ENCODE measurements at regions not wholly inside any gene's neighbourhood (a gene's known extent, or its start where the extent isn't known, plus 50 kb on each side); places are given as distances from the start of the nearest gene placed in this dataset.

GRCh38 chr10:84049645-84050011 is 89.7 kb upstream of the GHITM start:
- Histone ChIP-seq H4K20me1 (ENCODE audit: insufficient read depth) (no peaks in the 10 kb centered on the region), H3K27ac (no peak overlapping the region), H3K36me3 (ENCODE audit: insufficient read depth) (no peaks in the 10 kb centered on the region), H3K4me3 (IDR thresholded peaks at IDR 0.05; ENCODE audit: insufficient read depth, low read depth, low read length) (no peak overlapping the region), H3K4me1 (ENCODE audit: low read depth, poor library complexity, severe bottlenecking) (no peaks in the 10 kb centered on the region), H3K4me2 (no peak overlapping the region), H3K79me2 (ENCODE audit: insufficient read depth, low read depth) (no peaks in the 10 kb centered on the region), H3K9ac (no peak overlapping the region), H2AFZ (ENCODE audit: low read depth) (no peak overlapping the region), H3K27me3 (ENCODE audit: insufficient read depth, low read depth) (no peaks in the 10 kb centered on the region)
- TF ChIP-seq CTCF (conservative IDR thresholded peaks at IDR 0.05; ENCODE audit: low read depth, low read length), result no peak

GRCh38 chr10:84053626-84054025 is 85.7 kb upstream of the GHITM start:
- no peak overlapping the region for H3K4me2 ChIP-seq
- no peaks in the 10 kb centered on the region for H3K79me2 ChIP-seq (ENCODE audit: insufficient read depth, low read depth)
- H4K20me1 ChIP-seq (ENCODE audit: insufficient read depth), result no peaks in the 10 kb centered on the region
- H3K27me3 ChIP-seq (ENCODE audit: insufficient read depth, low read depth), result no peaks in the 10 kb centered on the region
- H3K27ac ChIP-seq, result no peak overlapping the region
- H3K4me1 ChIP-seq (ENCODE audit: low read depth, poor library complexity, severe bottlenecking), result no peaks in the 10 kb centered on the region
- TF ChIP-seq CTCF (conservative IDR thresholded peaks at IDR 0.05; ENCODE audit: low read depth, low read length), result no peak
- H3K36me3 ChIP-seq (ENCODE audit: insufficient read depth), result no peaks in the 10 kb centered on the region
- no peak overlapping the region for H2AFZ ChIP-seq (ENCODE audit: low read depth)
- H3K9ac ChIP-seq, result no peak overlapping the region
- H3K4me3 ChIP-seq (IDR thresholded peaks at IDR 0.05; ENCODE audit: insufficient read depth, low read depth, low read length), result no peak overlapping the region

- Histone ChIP-seq H2AFZ (ENCODE audit: low read depth) (no peak overlapping the region), H3K4me2 (no peak overlapping the region), H3K4me3 (IDR thresholded peaks at IDR 0.05; ENCODE audit: insufficient read depth, low read depth, low read length) (no peak overlapping the region), H3K79me2 (ENCODE audit: insufficient read depth, low read depth) (no peaks in the 10 kb centered on the region), H3K4me1 (ENCODE audit: low read depth, poor library complexity, severe bottlenecking) (no peaks in the 10 kb centered on the region), H3K36me3 (ENCODE audit: insufficient read depth) (no peaks in the 10 kb centered on the region), H3K27me3 (ENCODE audit: insufficient read depth, low read depth) (no peaks in the 10 kb centered on the region), H3K27ac (no peak overlapping the region), H3K9ac (no peak overlapping the region), H4K20me1 (ENCODE audit: insufficient read depth) (no peaks in the 10 kb centered on the region)
- TF ChIP-seq CTCF (conservative IDR thresholded peaks at IDR 0.05; ENCODE audit: low read depth, low read length), result no peak
Observed at GRCh38 chr10:84054743-84055142, 84.6 kb upstream of the GHITM start.

GRCh38 chr10:84059526-84059925 is 79.8 kb upstream of the GHITM start:
- Histone ChIP-seq H3K4me1 (ENCODE audit: low read depth, poor library complexity, severe bottlenecking) (no peaks in the 10 kb centered on the region), H3K79me2 (ENCODE audit: insufficient read depth, low read depth) (no peaks in the 10 kb centered on the region), H3K27me3 (ENCODE audit: insufficient read depth, low read depth) (no peaks in the 10 kb centered on the region), H4K20me1 (ENCODE audit: insufficient read depth) (no peaks in the 10 kb centered on the region), H3K4me2 (no peak overlapping the region), H2AFZ (ENCODE audit: low read depth) (no peak overlapping the region), H3K9ac (no peak overlapping the region), H3K36me3 (ENCODE audit: insufficient read depth) (no peaks in the 10 kb centered on the region), H3K27ac (no peak overlapping the region), H3K4me3 (IDR thresholded peaks at IDR 0.05; ENCODE audit: insufficient read depth, low read depth, low read length) (no peak overlapping the region)
- TF ChIP-seq CTCF (conservative IDR thresholded peaks at IDR 0.05; ENCODE audit: low read depth, low read length), result no peak

GRCh38 chr10:84063440-84063839 is 75.9 kb upstream of the GHITM start:
- H3K79me2 ChIP-seq (ENCODE audit: insufficient read depth, low read depth), result no peaks in the 10 kb centered on the region
- no peak overlapping the region for H2AFZ ChIP-seq (ENCODE audit: low read depth)
- H3K27me3 ChIP-seq (ENCODE audit: insufficient read depth, low read depth), result no peaks in the 10 kb centered on the region
- no peaks in the 10 kb centered on the region for H3K36me3 ChIP-seq (ENCODE audit: insufficient read depth)
- no peak overlapping the region for H3K4me3 ChIP-seq (IDR thresholded peaks at IDR 0.05; ENCODE audit: insufficient read depth, low read depth, low read length)
- H3K9ac ChIP-seq, result no peak overlapping the region
- TF ChIP-seq CTCF (conservative IDR thresholded peaks at IDR 0.05; ENCODE audit: low read depth, low read length), result no peak
- H3K27ac ChIP-seq, result no peak overlapping the region
- no peaks in the 10 kb centered on the region for H3K4me1 ChIP-seq (ENCODE audit: low read depth, poor library complexity, severe bottlenecking)
- H4K20me1 ChIP-seq (ENCODE audit: insufficient read depth), result no peaks in the 10 kb centered on the region
- no peak overlapping the region for H3K4me2 ChIP-seq

All from KMS-11 (cell line).